Uterus (tissue), 3 donors: ENCODE measurements at regions not wholly inside any gene's neighbourhood (a gene's known extent, or its start where the extent isn't known, plus 50 kb on each side); places are given as distances from the start of the nearest gene placed in this dataset.

Experiments used
- DNase-seq, 2 donors: peaks; one replicate each; pipeline ENCODE4 v3.0.0-alpha.2; 2019 to 2020
- H3K27ac ChIP-seq, 2 donors: fragments of 200-600 bp; sonication (generic); 1 replicate in 1 of 2; 2 replicates in 1 of 2; pipeline ENCODE4 v1.5.1; 2016 to 2018
- H3K27me3 ChIP-seq, 2 donors: fragments of 200-600 bp; sonication (generic); one replicate each; pipeline ENCODE4 v1.5.1; 2018 to 2019; ENCODE audit warnings: control low read depth in 1 of 2
- H3K36me3 ChIP-seq, 2 donors: fragments of 200-600 bp; sonication (generic); one replicate each; pipeline ENCODE4 v1.5.1; 2019; ENCODE audit warnings: control low read depth in 1 of 2
- H3K4me1 ChIP-seq, 2 donors: fragments of 200-600 bp; sonication (generic); one replicate each; pipeline ENCODE4 v1.5.1; 2018 to 2019; ENCODE audit warnings: control low read depth in 1 of 2
- H3K4me3 ChIP-seq, 2 donors: fragments of 200-600 bp; sonication (generic); 1 replicate in 1 of 2; 2 replicates in 1 of 2; pipeline ENCODE4 v1.5.1; 2018 to 2019; ENCODE audit warnings: mild to moderate bottlenecking in 1 of 2
- H3K9me3 ChIP-seq, 2 donors: fragments of 200-600 bp; sonication (generic); one replicate each; pipeline ENCODE4 v1.5.1; 2019; ENCODE audit warnings: control low read depth in 1 of 2
- POLR2A ChIP-seq, 2 donors: fragments of 450-650 bp; IDR thresholded peaks; one replicate each; pipeline ENCODE4 v1.6.1; 2016; ENCODE audit warnings: antibody characterized with exemption in 2 of 2, mild to moderate bottlenecking in 1 of 2, moderate library complexity in 1 of 2
- intact Hi-C: fragments of 100-400 bp; cut with DNase I; formaldehyde crosslinking; loops from one replicate; pipeline ENCODE4 v1.15.1; 2023; ENCODE audit warnings: low total_unique reads
- TF ChIP-seq, protein P1 (sequence below), 4 experiments: fragments of 200-600 bp in 2 of 4; fragments of 450-650 bp in 2 of 4; sonication (generic) in 2 of 4; IDR thresholded peaks; one replicate each; pipeline ENCODE4 v1.5.1; 2016 to 2019; ENCODE audit warnings: antibody characterized with exemption in 4 of 4, mild to moderate bottlenecking in 2 of 4, moderate library complexity in 1 of 4
- donor health status: DM: yes; HTN: yes; CAD: no.

DNA sequence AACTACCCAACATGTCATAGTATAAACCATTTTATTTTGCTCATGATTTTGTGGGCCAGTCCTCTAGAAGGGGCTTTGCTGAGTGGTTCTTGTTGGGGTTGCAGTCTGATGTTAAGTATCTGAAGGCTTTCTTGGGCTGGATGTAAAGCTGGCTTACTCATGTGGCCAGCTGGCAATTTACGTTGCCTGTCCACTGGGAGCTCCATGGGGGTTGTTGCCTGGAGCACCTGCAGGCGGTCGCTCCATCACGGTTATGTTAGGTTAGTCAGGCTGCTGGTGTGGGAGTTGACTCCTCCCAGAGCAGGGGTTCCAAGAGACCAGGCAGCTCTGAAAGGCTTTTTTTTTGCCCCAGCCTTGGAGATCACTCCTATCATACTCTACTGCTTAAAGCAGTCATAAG lies 98.1 kb downstream of the NR1D2 start:
- no peak for TF ChIP-seq POLR2A (IDR thresholded peaks at IDR 0.05)
- TF ChIP-seq, protein P1, sequence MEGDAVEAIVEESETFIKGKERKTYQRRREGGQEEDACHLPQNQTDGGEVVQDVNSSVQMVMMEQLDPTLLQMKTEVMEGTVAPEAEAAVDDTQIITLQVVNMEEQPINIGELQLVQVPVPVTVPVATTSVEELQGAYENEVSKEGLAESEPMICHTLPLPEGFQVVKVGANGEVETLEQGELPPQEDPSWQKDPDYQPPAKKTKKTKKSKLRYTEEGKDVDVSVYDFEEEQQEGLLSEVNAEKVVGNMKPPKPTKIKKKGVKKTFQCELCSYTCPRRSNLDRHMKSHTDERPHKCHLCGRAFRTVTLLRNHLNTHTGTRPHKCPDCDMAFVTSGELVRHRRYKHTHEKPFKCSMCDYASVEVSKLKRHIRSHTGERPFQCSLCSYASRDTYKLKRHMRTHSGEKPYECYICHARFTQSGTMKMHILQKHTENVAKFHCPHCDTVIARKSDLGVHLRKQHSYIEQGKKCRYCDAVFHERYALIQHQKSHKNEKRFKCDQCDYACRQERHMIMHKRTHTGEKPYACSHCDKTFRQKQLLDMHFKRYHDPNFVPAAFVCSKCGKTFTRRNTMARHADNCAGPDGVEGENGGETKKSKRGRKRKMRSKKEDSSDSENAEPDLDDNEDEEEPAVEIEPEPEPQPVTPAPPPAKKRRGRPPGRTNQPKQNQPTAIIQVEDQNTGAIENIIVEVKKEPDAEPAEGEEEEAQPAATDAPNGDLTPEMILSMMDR (IDR thresholded peaks at IDR 0.05) = no peak
- Histone ChIP-seq H3K36me3 (no peaks in the 10 kb centered on the region), H3K4me3 (no peak overlapping the region), H3K27ac (peak overlapping the region; percentile 85 to 96), H3K27me3 (no peaks in the 10 kb centered on the region), H3K4me1 (peaks cover 0 to 4% of the 10 kb centered on the region in 2 donors), H3K9me3 (no peaks in the 10 kb centered on the region)
- DNase-seq = peak in 1 of 2 donors; percentile 35
- intact Hi-C loops = no loop called here

GRCh38 chr3:24043985-24044384 lies 98.9 kb downstream of the NR1D2 start:
- H3K4me3 ChIP-seq = no peak overlapping the region
- no peaks in the 10 kb centered on the region for H3K27me3 ChIP-seq
- H3K27ac ChIP-seq = peak overlapping the region; percentile 85 to 96
- TF ChIP-seq POLR2A (IDR thresholded peaks at IDR 0.05) = no peak
- TF ChIP-seq, protein P1 (IDR thresholded peaks at IDR 0.05) = no peak
- no peak for DNase-seq
- peaks cover 0 to 9% of the 10 kb centered on the region in 2 donors for H3K4me1 ChIP-seq
- intact Hi-C loops = no loop called here
- H3K36me3 ChIP-seq = no peaks in the 10 kb centered on the region
- no peaks in the 10 kb centered on the region for H3K9me3 ChIP-seq

GRCh38 chr3:24046214-24046613 lies 101.1 kb downstream of the NR1D2 start:
- intact Hi-C loops = no loop called here
- TF ChIP-seq, protein P1 (IDR thresholded peaks at IDR 0.05) = no peak
- TF ChIP-seq POLR2A (IDR thresholded peaks at IDR 0.05) = no peak
- Histone ChIP-seq H3K4me3 (no peak overlapping the region), H3K9me3 (no peaks in the 10 kb centered on the region), H3K27ac (peak overlapping the region; percentile 85 to 96), H3K27me3 (no peaks in the 10 kb centered on the region), H3K36me3 (no peaks in the 10 kb centered on the region), H3K4me1 (peaks cover 0 to 9% of the 10 kb centered on the region in 2 donors)
- DNase-seq = no peak

DNA sequence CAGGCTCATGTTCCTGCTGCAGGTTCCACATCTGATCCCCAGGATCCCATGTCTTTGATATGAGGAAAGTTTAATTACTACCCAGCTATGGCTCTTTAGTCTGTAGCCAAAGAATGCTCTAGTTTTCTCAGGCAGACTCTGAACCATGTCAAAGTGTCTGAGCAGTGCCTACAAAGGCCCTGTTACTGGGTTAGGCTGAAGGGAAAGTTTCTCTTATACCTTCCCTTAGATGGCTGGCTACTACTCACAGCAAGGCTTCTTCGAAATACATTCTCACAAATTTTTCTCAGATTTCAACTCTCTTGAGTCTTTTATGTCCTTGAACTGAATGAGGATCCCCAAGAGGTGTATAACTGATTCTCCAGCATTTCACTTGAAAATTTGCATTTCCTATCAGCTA lies 102.4 kb downstream of the NR1D2 start:
- intact Hi-C loops = no loop called here
- Histone ChIP-seq H3K36me3 (no peaks in the 10 kb centered on the region), H3K4me1 (peaks cover 0 to 9% of the 10 kb centered on the region in 2 donors), H3K9me3 (no peaks in the 10 kb centered on the region), H3K27me3 (no peaks in the 10 kb centered on the region), H3K27ac (peak overlapping the region; percentile 85 to 96), H3K4me3 (no peak overlapping the region)
- no peak for TF ChIP-seq POLR2A (IDR thresholded peaks at IDR 0.05)
- TF ChIP-seq, protein P1 (IDR thresholded peaks at IDR 0.05) = no peak
- DNase-seq = no peak

DNA sequence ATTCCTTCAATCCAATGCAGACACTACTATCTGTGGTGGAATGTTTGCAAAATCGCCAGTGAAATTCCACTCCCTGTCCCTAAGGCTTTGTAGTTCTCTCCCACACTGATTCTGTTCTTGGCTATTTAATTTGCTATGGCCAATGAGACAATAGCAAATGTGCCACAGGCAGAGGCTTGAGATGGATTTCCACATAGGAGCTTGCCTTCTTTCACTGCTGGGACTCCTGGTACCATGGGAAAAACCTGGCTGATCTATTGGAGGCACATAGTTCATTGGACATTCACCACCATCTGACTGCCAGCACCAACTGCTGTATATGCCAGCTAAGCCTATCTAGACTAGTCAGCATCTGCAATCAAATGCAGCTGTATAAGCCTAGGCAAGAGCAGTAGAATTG lies 103.8 kb downstream of the NR1D2 start:
- peak overlapping the region; percentile 85 to 96 for H3K27ac ChIP-seq
- peaks cover 0 to 6% of the 10 kb centered on the region in 2 donors for H3K4me1 ChIP-seq
- no peaks in the 10 kb centered on the region for H3K9me3 ChIP-seq
- no peak for DNase-seq
- H3K36me3 ChIP-seq = no peaks in the 10 kb centered on the region
- TF ChIP-seq POLR2A (IDR thresholded peaks at IDR 0.05) = no peak
- TF ChIP-seq, protein P1 (IDR thresholded peaks at IDR 0.05) = no peak
- no peak overlapping the region for H3K4me3 ChIP-seq
- intact Hi-C loops = no loop called here
- no peaks in the 10 kb centered on the region for H3K27me3 ChIP-seq
